ENCODE measurements at regions not wholly inside any gene's neighbourhood (a gene's known extent, or its start where the extent isn't known, plus 50 kb on each side); places are given as distances from the start of the nearest gene placed in this dataset.

- peaks cover 13% of the 10 kb centered on the region for H3K4me1 ChIP-seq (ENCODE audit: low read length)
- H4K20me1 ChIP-seq (ENCODE audit: insufficient read depth, low read length), result no peaks in the 10 kb centered on the region
- H3K9me3 ChIP-seq (replicated peaks; ENCODE audit: insufficient read depth, low read length), result no peaks in the 10 kb centered on the region
- TF ChIP-seq CTCF (IDR thresholded peaks at IDR 0.05; ENCODE audit: low read length) (peak; percentile 83), EZH2phosphoT487 (IDR thresholded peaks at IDR 0.05; ENCODE audit: low read length) (no peak)
- no peak overlapping the region for H3K4me3 ChIP-seq (ENCODE audit: low read length)
- no peak overlapping the region for H3K9ac ChIP-seq (ENCODE audit: low read length)
- no peak overlapping the region for H3K4me2 ChIP-seq (ENCODE audit: low read depth, low read length)
- H2AFZ ChIP-seq (ENCODE audit: low read length), result no peak overlapping the region
- peak; percentile 69 for DNase-seq
- H3K27me3 ChIP-seq (replicated peaks; ENCODE audit: insufficient read depth, low read length), result no peaks in the 10 kb centered on the region
- no peaks in the 10 kb centered on the region for H3K36me3 ChIP-seq (replicated peaks; ENCODE audit: insufficient read depth, low read length)
- no peaks in the 10 kb centered on the region for H3K79me2 ChIP-seq (ENCODE audit: low read length)
- no peaks in the 10 kb centered on the region for H3K9me2 ChIP-seq (replicated peaks; ENCODE audit: insufficient read depth, low read length)
- no peak overlapping the region for H3K27ac ChIP-seq (ENCODE audit: low read length)
- H3F3A ChIP-seq (ENCODE audit: insufficient read depth, low read length), result no peaks in the 10 kb centered on the region
Measured at GRCh38 chr11:104609311-104610085, 288.8 kb downstream of the CASP12 start.

- Histone ChIP-seq H3K9me3 (replicated peaks; ENCODE audit: insufficient read depth, low read length) (no peaks in the 10 kb centered on the region), H4K20me1 (ENCODE audit: insufficient read depth, low read length) (no peaks in the 10 kb centered on the region), H3K9me2 (replicated peaks; ENCODE audit: insufficient read depth, low read length) (no peaks in the 10 kb centered on the region), H3K4me3 (ENCODE audit: low read length) (no peak overlapping the region), H3K79me2 (ENCODE audit: low read length) (no peaks in the 10 kb centered on the region), H3K36me3 (replicated peaks; ENCODE audit: insufficient read depth, low read length) (no peaks in the 10 kb centered on the region), H3K9ac (ENCODE audit: low read length) (no peak overlapping the region), H3K4me1 (ENCODE audit: low read length) (no peaks in the 10 kb centered on the region), H2AFZ (ENCODE audit: low read length) (no peak overlapping the region), H3F3A (ENCODE audit: insufficient read depth, low read length) (no peaks in the 10 kb centered on the region), H3K27ac (ENCODE audit: low read length) (no peak overlapping the region), H3K4me2 (ENCODE audit: low read depth, low read length) (no peak overlapping the region), H3K27me3 (replicated peaks; ENCODE audit: insufficient read depth, low read length) (no peaks in the 10 kb centered on the region)
- no peak for DNase-seq
- TF ChIP-seq EZH2phosphoT487 (IDR thresholded peaks at IDR 0.05; ENCODE audit: low read length), result no peak
- TF ChIP-seq CTCF (IDR thresholded peaks at IDR 0.05; ENCODE audit: low read length), result no peak
- no peak for TF ChIP-seq EZH2 (optimal IDR thresholded peaks at IDR 0.05; ENCODE audit: low read depth, low read length)
Measured at GRCh38 chr11:104602643-104603042, 295.6 kb downstream of the CASP12 start.

- Histone ChIP-seq H4K20me1 (ENCODE audit: insufficient read depth, low read length) (no peaks in the 10 kb centered on the region), H3K4me3 (ENCODE audit: low read length) (no peak overlapping the region), H3K9ac (ENCODE audit: low read length) (no peak overlapping the region), H3K36me3 (replicated peaks; ENCODE audit: insufficient read depth, low read length) (no peaks in the 10 kb centered on the region), H3K4me2 (ENCODE audit: low read depth, low read length) (no peak overlapping the region), H3K79me2 (ENCODE audit: low read length) (no peaks in the 10 kb centered on the region), H3K9me2 (replicated peaks; ENCODE audit: insufficient read depth, low read length) (no peaks in the 10 kb centered on the region), H3F3A (ENCODE audit: insufficient read depth, low read length) (no peaks in the 10 kb centered on the region), H3K9me3 (replicated peaks; ENCODE audit: insufficient read depth, low read length) (no peaks in the 10 kb centered on the region), H3K27ac (ENCODE audit: low read length) (no peak overlapping the region), H2AFZ (ENCODE audit: low read length) (no peak overlapping the region), H3K4me1 (ENCODE audit: low read length) (no peaks in the 10 kb centered on the region), H3K27me3 (replicated peaks; ENCODE audit: insufficient read depth, low read length) (no peaks in the 10 kb centered on the region)
- no peak for TF ChIP-seq EZH2phosphoT487 (IDR thresholded peaks at IDR 0.05; ENCODE audit: low read length)
- no peak for TF ChIP-seq EZH2 (optimal IDR thresholded peaks at IDR 0.05; ENCODE audit: low read depth, low read length)
- TF ChIP-seq CTCF (IDR thresholded peaks at IDR 0.05; ENCODE audit: low read length), result no peak
- no peak for DNase-seq
Measured at GRCh38 chr11:104594228-104594958, 303.9 kb downstream of the CASP12 start.
